ENCODE measurements at regions not wholly inside any gene's neighbourhood (a gene's known extent, or its start where the extent isn't known, plus 50 kb on each side); places are given as distances from the start of the nearest gene placed in this dataset.
A peak's percentile ranks its signal among the peaks of the same experiment; 100 is the strongest.
"Not testable (repeated sequence)": the region's sequence is repeated elsewhere in the genome, so short reads cannot be mapped to it uniquely, and the experiment has no call there.

DNA sequence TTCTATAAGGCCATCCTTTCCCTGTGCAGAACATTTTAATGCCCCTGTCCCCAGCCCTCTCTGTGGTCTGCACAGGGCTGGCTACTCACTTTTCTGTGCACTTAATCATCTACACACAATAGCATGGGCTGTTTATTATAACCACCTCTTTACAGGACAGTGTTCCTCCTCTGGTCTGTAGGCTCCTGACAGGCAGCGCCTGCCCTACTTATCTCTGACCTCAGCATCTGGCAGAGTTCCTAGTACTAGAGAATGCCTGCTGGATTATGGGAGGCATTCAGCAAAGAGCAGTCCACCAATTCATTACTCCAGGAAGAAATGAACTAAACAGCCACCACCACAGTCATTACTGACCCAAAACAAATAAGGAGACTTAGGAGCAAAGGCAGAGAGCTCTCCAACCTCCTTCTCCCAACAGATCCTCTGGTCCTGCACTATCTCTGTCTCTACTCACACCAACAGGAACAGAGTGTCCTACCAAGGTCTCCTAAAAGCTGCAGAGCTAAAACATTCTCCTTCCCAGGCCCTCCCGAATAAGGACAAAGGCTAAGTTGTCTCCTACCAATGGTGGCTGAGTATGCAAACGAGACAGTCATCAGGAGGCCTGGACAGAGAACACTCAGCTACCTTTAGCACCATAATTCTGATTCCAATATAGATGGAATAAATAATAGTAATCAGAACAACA is 279.2 kb downstream of the QDPR start:
- DNase-seq = no peak

DNA sequence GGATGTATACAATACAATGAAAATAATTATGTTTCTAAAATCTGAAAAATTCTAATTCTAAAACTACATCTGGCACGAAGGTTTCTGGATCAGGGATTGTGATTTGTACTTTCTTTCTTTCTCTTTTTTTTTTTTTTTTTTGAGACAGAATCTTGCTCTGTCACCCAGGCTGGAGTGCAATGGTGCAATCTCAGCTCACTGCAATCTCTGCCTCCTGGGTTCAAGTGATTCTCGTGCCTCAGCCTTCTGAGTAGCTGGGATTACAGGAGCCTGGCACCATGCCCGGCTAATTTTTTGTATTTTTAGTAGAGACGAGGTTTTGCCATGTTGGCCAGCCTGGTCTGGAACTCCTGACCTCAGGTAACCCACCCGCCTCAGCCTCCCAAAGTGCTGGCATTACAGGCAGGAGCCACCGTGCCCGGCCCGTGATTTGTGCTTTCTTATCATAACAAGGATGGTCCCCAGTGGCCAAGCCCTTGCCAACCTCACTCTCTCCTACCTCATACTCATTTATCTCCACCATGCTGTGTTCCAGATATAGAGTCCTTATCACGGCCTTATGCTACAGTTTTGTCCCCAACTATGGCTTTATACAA is 279.9 kb downstream of the QDPR start:
- DNase-seq = not testable (repeated sequence)

DNA sequence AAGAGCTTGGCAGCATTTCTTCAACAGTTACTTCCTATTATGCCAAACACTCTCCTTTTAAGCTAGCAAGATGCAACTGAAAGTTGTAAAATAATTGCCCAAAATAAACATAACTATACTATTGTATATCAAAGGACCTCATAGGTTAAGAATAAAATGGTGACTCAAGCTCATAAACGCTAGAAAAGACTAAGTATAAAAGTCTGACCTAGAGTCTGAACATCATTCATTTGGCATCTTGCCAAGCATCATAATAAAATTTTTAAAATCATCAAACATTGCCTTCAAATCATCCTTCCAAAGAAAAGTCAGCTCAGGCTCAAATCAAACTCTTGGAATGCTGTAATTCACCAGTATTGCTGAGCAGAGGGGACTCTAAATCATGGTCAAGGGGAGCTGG is 281.2 kb downstream of the QDPR start:
- DNase-seq = no peak

DNA sequence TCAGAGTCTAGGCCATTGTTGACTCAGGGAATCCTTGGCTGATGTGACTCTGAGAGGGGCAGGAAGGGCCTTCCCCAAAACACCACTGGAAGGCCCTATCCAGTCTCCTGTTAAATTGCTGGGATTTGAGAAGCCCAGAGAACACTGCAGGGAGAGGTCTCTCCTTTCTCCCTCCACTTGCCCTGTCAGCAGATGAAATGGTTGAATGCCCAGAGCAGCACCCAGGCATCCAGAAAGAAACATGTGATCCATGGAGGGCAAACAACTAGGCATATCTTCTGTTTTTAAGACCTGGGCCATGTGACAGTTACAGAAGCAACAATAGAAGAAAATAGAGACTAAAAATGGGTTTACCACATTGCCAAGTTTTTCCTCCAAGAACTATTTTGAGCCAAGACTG is 291.1 kb downstream of the QDPR start:
- DNase-seq = no peak

DNA sequence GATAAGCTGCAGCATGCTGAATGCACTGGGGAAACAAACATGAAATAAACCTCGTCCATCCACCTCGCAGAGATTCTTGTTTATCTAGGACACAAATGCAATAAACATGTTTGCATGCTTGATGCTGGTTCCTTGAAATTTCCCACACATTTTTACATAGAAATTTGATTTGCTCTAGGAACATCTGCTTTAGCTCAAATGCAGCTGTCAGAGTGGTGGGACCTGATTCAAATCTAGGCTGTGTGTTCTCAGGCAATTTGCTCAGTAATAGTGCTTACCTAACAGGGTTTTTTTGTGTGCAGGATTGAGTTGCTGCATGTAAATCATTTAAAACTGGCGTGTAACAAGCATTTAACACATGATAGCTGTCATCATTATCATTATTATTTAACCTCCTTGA is 293.1 kb downstream of the QDPR start:
- DNase-seq = no peak

DNA sequence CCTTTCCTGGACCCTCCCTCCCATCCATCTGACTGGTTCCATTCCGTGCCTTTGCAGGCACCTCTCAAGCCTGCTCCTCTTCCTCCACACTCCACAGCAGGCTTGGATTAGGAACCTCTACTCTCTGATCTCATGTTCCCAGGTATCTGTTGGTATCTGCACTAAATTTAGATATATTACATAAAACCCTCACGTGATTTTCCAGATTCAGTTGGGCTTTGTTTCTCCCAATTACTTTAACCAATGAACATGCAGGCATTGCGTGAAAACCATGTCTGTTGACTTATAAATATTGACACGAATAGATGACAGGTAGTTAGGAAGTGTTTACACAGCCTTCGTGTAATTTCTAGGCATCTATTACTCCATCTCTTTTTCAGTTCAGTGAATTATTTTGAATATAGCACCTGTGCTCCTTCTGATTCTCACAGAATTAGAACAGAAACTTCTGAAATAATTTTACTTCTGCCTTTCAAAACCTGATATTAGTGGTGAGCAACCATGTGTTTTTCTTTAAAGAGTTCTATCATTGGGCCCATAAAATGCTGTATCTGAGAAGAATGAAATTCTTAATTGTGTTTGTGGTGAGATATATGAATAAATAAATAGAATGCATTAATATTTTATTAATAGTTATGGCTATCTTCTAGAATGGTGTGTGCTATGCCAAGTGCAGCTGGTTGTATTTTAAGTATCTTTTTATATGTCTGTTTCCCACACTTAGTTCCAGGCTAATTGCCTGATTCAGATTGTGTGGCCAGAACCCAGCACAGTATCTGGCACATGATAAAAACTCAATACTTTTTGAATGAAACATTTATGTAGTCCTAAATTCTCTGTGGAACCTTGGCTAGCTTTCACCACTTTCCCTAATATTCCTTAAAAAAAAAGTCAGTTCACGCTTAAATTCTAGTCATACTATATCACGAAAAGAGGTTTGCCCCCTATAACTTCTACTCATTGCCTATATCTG is 304.8 kb downstream of the QDPR start:
- no peak for DNase-seq

DNA sequence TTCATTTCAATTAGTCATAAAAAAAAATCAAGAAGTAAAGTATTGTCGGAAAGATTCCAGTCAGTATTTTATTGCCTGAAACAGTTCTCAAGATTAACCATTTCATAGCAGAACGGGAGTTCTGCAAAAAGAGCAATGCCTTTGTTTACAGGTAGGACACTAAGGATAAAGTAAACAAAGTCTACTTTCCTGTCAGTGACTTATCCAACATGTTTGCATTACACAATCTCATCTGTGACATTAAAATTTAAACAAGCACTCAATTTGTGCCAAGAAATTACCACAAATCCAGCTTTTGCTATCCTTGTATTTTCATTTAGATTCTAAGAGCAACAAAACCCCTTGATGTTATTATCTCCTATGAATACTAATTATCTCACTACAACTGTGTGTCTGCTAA is 306.5 kb upstream of the LDB2 start:
- no peak for DNase-seq

DNA sequence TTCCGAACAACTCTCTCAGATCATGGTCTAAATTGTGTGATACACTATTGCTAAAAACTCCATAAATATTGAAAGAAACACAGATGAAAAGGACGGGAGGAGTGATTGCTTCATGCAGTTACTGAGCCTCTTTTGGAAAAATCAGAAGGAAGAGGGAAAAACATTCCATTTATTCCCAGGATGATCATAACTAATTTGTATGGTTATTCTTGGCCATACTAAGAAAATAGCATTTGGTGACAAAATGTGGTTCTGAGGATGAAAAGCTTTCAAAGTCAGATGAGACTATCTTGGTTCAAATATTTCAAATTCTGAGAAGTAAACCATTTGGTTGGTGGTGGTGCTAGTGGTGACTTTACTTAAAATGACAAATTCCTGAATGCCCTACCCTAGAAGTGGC is 305.4 kb upstream of the LDB2 start:
- no peak for DNase-seq

DNA sequence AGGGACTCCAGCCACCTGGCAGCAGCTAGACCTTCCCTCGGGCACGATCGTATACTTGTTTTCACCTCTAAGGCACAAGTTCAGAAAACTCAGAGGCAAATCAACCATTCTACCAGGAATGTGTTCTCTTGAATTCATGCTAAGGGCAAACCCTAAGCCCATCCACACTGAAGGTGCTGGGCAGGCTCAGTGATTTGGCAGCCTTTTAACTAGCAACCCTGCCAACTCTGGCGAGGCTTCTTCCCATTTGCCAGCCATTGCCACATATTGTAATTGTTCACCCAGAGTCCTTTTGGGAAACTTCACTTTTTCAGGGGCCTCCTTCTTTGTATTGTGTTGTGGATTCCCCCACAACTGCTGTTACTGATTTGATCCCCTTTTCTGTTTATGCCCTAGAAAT is 298.6 kb upstream of the LDB2 start:
- no peak for DNase-seq

DNA sequence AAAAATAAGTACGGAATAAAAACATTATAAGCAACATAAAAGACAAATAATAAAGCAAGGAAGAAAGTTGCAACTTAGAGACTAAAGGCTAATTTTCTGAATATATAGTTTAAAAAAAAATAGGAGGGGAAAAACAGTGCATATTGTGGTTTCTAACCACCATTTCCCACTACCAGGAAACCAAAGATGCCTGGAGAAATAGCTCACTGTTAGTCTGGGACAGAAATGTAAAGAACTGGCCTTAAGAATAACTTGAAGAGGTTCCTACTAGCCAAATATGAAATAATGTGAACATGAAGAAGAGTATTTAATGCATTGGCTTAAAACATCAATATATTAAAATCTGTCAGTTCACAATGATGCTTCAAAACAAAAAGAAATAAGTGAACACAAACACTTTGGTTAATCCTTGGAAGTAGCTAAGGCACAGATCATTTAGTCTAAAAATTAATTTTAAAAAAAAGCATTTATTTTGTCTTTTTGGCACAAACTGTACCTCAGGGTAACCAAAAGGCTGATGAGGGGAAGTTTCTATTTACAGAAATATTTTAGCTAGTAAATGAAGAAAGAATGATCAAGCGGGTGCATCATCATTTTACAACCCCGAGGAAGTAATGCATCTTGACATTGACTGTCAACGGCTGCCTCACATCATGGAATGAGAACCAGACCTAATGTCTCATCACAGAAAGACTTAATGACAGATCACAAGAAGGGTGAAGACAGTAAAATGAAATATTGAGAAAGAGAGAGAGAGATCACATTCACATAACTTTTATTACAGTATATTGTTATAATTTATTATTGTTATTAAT is 297.2 kb upstream of the LDB2 start:
- no peak for DNase-seq

DNA sequence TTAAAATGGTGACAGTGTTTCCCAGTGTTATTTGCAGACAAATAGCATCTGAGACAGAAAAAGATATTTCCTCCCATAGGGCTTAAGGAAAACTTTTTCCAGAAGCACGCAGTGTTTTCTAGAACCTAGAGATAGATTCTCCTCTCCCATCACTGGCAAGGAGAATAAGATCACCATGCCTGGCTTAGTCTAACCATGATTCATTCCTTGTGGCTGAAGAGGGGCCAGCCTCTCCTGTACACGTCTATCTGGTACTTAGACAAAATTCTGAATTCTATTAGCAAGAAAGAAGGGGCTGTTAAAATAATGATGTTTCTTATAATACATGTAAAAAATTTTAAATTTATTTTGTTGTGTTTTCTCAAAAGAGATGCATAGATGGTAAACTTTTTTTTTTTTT is 296.1 kb upstream of the LDB2 start:
- DNase-seq = no peak

DNA sequence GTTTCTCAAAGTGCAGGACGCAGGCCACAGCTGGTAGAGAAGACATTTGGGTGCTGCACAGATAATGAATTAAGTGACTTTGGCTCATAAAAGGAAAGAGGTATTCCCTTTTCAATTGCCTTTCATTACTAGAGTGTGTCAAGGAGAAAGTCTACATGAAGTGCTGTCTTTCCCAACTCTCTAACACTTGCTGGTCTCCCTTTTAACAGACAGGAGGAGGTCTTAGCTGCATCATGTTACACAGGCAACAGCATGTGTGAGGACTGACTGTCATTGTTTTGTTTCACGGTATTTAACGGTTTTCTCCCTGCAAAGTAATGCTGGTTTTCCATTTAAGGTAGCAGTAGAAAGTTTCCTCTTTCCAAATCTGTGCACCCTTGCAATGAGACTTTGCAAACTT is 291.3 kb upstream of the LDB2 start:
- DNase-seq = no peak

DNA sequence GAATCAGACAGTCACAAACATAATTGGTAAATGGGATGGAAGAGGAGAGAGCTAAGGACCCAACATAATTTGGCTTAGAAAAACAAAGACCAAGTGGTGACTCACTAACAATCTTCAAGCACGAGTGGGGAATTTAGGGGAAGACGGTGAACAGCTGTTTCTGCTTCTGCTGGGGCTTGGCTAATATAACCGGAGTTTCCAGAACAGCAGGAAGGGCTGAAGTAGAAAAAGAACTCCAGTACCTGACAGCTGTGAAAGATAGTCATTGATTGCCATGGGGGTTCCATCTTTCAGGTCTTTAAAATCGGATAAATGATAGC is 290.9 kb upstream of the LDB2 start:
- no peak for DNase-seq

DNA sequence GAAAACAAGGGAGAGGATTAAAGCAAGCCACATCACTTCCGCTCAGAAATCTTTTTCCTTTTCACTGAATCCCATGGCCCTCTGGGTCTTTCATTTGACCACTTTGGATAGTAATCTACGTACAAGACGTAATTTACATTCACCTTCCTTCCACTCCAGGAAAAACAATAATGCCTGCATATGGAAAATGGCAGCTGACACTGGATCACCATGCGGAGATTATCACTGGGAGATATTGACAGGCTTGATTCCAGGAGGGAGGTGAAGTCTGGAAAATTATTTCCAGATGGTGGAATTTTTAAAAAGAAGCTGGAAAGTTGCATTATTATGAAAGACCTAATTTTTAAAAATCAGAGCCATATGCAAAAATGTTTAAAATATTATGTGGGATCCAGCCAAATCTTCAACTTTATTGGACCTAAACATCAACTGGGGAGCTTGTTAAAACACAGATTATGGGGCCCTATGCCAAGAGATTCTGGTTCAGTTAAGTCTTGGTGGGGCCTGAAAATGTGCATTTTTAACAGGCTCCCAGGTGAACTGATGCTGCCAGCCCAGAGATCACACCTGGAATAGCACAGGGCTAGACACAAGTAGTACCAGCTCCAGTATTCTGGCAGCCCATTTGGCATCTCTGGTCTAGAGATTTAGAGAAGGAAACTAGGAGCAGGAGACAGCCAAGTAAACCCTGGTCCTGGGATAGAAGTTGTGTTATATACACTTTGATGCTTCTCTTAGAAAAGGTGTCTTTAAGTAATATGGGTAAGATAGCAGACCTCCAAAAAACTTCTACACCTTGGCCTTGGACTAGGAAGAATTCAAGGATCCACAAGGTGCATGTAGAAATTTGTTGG is 290.3 kb upstream of the LDB2 start:
- no peak for DNase-seq

DNA sequence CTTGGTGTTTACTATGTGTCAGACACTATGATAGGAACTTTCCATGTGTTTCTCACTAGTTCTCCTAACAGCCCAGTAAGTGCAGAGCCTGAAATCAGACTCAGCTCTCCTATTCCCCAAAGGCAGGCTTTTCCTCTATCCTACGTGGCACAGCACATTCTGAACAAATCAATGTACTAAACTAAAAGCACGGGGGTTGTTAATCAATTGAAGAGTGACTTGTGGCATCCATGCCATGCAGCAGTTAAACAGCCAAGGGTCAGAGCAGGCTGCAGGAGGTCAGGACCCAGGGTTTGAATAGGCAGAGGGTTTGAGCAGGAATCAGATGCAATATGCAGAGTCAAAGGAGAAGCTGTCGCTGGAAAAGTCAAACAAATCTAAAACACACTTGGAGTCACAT is 289.7 kb upstream of the LDB2 start:
- DNase-seq = no peak

DNA sequence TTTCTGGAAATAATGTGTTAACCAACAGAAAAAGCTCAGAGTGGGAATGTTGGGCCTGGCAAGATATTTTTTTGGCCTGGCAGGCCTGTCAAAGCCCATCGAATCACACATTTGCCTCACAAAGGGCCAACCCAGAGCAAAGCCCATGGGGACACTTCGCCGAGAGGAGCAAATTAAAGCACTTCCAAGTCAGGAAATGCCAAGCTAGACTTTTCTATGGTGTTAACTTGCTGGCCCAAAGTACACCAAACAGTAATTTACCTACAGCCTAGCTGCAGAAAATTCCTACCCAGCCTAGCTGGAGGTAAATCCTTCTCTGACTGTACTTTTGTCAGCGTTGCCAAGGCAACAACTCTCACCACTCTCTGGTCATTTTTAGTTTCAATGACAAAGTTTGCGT is 288.6 kb upstream of the LDB2 start:
- DNase-seq = no peak

DNA sequence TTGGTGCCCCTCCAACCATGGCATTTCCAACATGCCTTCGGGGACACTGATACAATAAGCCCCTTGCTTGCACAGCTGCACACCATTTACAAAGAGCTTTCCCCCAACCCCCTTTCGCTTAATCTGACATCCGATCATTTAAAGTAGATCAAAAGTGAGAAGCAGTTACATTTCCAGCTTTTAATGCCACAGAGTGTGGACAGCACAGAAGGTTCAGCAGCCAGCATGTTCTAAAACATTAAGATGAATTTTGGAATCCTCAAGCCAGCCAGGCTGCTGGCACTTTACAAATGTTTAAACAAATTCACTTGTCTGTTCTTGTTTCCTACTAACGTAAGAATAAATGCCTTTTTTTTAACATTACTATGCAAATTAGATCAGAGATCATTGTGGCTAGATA is 284.4 kb upstream of the LDB2 start:
- DNase-seq = no peak

DNA sequence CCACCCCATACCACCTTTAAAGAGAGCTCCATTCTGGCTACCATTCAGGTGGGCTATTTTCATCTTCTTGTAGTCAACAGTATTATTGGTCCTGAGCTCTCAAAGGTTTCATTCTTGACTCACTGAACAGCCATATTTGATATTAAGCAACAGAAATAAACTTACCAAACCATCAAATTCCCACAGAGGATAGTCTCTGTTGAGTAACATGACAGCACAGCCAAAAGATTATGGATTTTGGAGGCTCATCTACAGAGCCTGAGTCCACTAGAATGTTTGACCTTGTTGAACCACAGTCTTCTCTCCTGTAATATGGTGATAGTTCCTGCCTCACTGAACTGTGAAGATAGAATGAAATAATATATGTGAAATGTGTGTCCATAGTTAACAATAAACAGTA is 276.3 kb upstream of the LDB2 start:
- DNase-seq = no peak

DNA sequence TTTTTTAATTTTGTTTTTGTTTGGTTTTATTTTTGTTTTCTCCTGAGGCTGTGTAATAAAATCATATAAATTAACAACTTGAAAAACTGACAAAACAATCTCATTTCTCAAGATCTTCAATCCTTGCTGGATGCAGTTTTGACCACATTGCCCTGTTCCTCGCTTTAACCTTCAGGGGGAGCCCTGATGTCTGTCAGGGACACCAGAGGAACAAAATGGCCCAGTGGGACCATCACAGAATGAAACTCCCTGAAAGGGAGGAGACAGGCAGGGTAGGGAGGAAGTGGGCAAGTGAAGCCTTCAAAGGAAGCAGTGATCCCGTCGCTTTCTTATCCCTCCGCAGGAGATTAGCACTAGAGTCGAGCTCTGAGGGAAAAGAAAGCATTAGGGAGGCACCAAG is 274.9 kb upstream of the LDB2 start:
- DNase-seq = no peak

DNA sequence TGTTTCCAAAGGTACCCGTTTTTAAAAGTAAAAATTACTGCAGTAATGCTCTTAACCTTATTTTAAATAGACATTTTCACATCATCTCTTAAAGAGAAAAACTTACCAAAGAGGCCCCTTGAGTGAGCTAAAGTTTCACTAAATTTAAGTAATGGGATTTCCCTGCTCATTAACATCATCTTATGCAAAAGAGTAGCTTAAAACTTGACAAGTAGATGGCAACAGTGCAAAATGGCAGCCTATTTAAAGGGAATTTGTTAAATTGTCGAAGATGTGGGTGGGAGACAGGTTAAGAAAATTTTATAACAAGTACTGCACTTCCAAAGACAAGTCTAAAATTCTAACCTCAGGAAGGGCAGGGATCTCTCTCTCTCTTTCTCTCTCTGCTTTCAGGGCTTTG is 271.7 kb upstream of the LDB2 start:
- no peak for DNase-seq

DNA sequence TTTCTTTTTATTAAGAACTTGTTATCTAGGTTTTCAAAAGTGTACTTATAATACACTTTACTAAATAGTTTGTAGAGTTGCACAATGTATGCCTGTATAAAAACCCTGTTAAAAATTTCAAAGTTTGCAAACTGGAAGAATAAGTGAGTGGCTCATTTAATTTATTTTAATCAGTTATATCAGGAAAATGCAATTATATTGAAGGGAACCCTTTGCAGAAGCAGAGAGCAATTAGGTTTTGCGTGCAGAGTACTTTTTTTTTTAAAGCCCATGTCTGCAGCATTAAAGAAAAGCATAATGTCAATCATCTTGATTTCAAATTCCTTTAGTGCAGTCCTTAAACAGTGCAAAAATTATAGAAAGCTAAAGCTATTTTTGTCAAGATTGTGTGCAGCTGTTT is 271.3 kb upstream of the LDB2 start:
- no peak for DNase-seq

DNA sequence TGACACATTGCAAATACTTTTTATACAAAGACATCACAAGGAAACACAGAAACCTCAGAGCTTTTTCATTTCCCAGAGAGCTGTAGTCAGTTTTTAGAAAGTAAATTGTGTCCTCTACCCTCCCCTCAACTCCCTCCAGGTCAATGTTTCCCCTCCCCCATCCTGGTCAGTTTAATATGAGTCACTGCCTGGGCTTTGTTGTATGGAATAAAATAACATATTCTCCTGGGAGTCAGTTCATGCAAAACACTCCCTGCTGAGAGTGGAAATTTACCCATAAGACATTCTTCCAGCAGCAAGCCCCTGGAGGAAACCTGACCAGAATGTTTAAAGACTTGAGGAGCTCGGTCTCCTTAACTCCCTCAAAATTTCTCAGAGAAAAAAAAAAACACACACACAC is 270.1 kb upstream of the LDB2 start:
- DNase-seq = peak; percentile 7
